ENCODE measurements at regions not wholly inside any gene's neighbourhood (a gene's known extent, or its start where the extent isn't known, plus 50 kb on each side); places are given as distances from the start of the nearest gene placed in this dataset.

- TF ChIP-seq POLR2AphosphoS5 (IDR thresholded peaks at IDR 0.05) (no peak), CTCF (IDR thresholded peaks at IDR 0.05) (no peak), EP300 (IDR thresholded peaks at IDR 0.05) (no peak), POLR2A (IDR thresholded peaks at IDR 0.05) (no peak)
- H3K27ac ChIP-seq = no peak overlapping the region
- 82 to 94% (median 91%) methylated on average over 1 of the region's 1 CpG for WGBS, 5 donors
- no peaks in the 10 kb centered on the region for H3K4me1 ChIP-seq
- H3K36me3 ChIP-seq = no peaks in the 10 kb centered on the region
- no peak for DNase-seq
- no peaks in the 10 kb centered on the region for H3K9me3 ChIP-seq
- intact Hi-C loops (cut with DNase I; ENCODE audit: low total_unique reads) = no loop called here
- no peak overlapping the region for H3K4me3 ChIP-seq
- H3K27me3 ChIP-seq = no peaks in the 10 kb centered on the region
Measured at GRCh38 chr4:20127626-20128025, 124.1 kb upstream of the SLIT2 start.

- Histone ChIP-seq H3K4me3 (no peak overlapping the region), H3K9me3 (no peaks in the 10 kb centered on the region), H3K27ac (no peak overlapping the region), H3K4me1 (no peaks in the 10 kb centered on the region), H3K27me3 (no peaks in the 10 kb centered on the region), H3K36me3 (no peaks in the 10 kb centered on the region)
- intact Hi-C loops (cut with DNase I; ENCODE audit: low total_unique reads) = no loop called here
- no peak for TF ChIP-seq POLR2AphosphoS5 (IDR thresholded peaks at IDR 0.05)
- no peak for TF ChIP-seq EP300 (IDR thresholded peaks at IDR 0.05)
- TF ChIP-seq CTCF (IDR thresholded peaks at IDR 0.05) = no peak
- no peak for TF ChIP-seq POLR2A (IDR thresholded peaks at IDR 0.05)
- no peak for DNase-seq
- 43 to 100% (median 91%) methylated on average over 1 of the region's 1 CpG for WGBS, 5 donors
Measured at GRCh38 chr4:20126906-20127305, 124.8 kb upstream of the SLIT2 start.

- H3K4me1 ChIP-seq = no peaks in the 10 kb centered on the region
Measured at GRCh38 chr4:20124317-20125026, 127.2 kb upstream of the SLIT2 start.

GRCh38 chr4:20122198-20122988 lies 129.3 kb upstream of the SLIT2 start:
- Histone ChIP-seq H3K4me3 (no peak overlapping the region), H3K9me3 (no peaks in the 10 kb centered on the region), H3K36me3 (no peaks in the 10 kb centered on the region), H3K27ac (no peak overlapping the region), H3K4me1 (no peaks in the 10 kb centered on the region), H3K27me3 (no peaks in the 10 kb centered on the region)
- WGBS, 5 donors = 80 to 86% (median 81%) methylated on average over 4 of the region's 4 CpGs
- intact Hi-C loops (cut with DNase I; ENCODE audit: low total_unique reads) = no loop called here
- TF ChIP-seq POLR2AphosphoS5 (IDR thresholded peaks at IDR 0.05) (no peak), POLR2A (IDR thresholded peaks at IDR 0.05) (no peak), CTCF (IDR thresholded peaks at IDR 0.05) (no peak), EP300 (IDR thresholded peaks at IDR 0.05) (no peak)
- no peak for DNase-seq

More at GRCh38 chr4:20124317-20125026, 127.2 kb upstream of the SLIT2 start:
- TF ChIP-seq POLR2AphosphoS5 (IDR thresholded peaks at IDR 0.05) (no peak), CTCF (IDR thresholded peaks at IDR 0.05) (no peak), POLR2A (IDR thresholded peaks at IDR 0.05) (no peak), EP300 (IDR thresholded peaks at IDR 0.05) (no peak)
- no peak for DNase-seq
- no peaks in the 10 kb centered on the region for H3K27me3 ChIP-seq
- WGBS, 5 donors = 83 to 88% (median 85%) methylated on average over 3 of the region's 3 CpGs
- no peak overlapping the region for H3K27ac ChIP-seq
- no peaks in the 10 kb centered on the region for H3K36me3 ChIP-seq
- H3K4me3 ChIP-seq = no peak overlapping the region
- H3K9me3 ChIP-seq = no peaks in the 10 kb centered on the region
- intact Hi-C loops (cut with DNase I; ENCODE audit: low total_unique reads) = no loop called here
